ENCODE measurements at regions not wholly inside any gene's neighbourhood (a gene's known extent, or its start where the extent isn't known, plus 50 kb on each side); places are given as distances from the start of the nearest gene placed in this dataset.

DNA sequence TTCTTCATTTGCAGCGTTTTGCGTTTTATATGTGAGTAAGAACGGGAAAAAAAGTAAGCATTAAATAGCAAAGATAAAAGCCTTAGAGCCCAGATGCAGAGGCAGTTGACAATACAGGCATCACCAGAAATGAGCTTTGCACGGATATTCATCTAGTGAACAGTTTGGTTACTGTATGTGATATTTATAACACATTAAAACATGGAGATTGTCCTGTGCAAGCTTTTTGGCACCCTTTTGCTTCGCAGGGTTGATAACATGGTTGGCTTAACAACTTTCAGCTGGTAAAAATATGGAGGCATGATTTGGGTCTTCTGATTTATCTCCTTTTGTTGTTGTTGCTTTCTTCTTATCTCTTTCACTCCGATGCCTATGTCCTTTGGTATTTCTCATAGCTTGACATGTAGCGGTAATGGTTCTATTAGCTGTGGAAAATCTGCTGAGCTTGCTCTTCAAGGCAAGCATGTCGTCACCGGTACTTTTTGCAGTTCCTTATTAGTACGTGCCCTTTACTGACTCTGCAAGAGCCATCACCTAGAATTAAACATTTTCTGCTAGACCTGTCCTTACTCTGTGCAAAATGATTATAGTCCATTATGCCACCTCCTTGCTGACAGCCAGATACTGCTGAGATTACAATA is 102.9 kb downstream of the PCDH7 start:
- H3K9ac ChIP-seq (ENCODE audit: insufficient read length, low read depth) = no peak overlapping the region
- H3K27me3 ChIP-seq (ENCODE audit: insufficient read depth, insufficient read length) = no peaks in the 10 kb centered on the region
- no peaks in the 10 kb centered on the region for H3K9me3 ChIP-seq (ENCODE audit: insufficient read depth, low read length)
- no peak for TF ChIP-seq SUZ12 (IDR thresholded peaks at IDR 0.05; ENCODE audit: extremely low read depth, insufficient read depth, insufficient read length)
- TF ChIP-seq YY1 (IDR thresholded peaks at IDR 0.05; ENCODE audit: insufficient read depth, insufficient read length) = no peak
- TF ChIP-seq ZNF274 (IDR thresholded peaks at IDR 0.05; ENCODE audit: low read depth, low read length) = no peak
- no peak for DNase-seq (ENCODE audit: low read depth, low spot score)
- no peak overlapping the region for H3K4me3 ChIP-seq (ENCODE audit: insufficient read length, low read depth)
- no peaks in the 10 kb centered on the region for H3K36me3 ChIP-seq (ENCODE audit: insufficient read depth, insufficient read length, low read length)
- H3K4me1 ChIP-seq (ENCODE audit: insufficient read depth, insufficient read length) = no peaks in the 10 kb centered on the region

DNA sequence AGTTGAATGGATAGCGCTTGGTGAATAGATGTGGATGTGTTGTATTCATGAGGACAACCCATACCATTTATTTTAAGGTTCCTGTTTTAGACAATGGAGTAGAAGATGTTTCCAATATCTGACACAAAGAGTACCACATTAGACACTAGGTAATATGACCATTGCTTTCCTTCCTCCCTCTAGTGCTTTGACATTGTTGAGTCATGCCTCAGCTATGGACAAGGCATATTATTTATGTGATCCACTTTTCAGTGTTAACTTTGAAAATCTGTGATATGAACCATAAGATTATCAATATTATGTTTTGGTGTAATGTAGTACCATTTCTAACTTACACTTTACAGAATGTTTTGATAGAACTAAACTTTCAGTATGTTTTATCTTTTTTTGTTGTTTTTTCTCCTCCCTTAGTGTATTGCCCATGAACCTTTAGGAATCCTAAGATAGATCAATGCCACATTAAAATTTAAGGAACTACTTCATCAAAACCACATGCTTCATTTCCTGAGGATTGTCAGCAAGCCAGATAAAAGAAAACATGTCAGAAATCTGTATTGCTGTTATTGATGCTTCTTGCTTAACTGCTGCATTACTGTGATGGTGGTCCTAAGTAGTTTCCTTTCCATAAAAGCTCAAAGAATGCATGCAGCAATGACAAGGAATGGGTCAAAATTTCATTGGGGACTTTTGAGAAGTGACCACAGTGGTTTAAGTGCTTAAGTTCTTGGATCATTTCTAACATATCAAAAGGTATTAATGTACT is 105.0 kb downstream of the PCDH7 start:
- Histone ChIP-seq H3K4me3 (ENCODE audit: insufficient read length, low read depth) (no peak overlapping the region), H3K9ac (ENCODE audit: insufficient read length, low read depth) (no peak overlapping the region), H3K4me1 (ENCODE audit: insufficient read depth, insufficient read length) (no peaks in the 10 kb centered on the region), H3K9me3 (ENCODE audit: insufficient read depth, low read length) (no peaks in the 10 kb centered on the region), H3K36me3 (ENCODE audit: insufficient read depth, insufficient read length, low read length) (no peaks in the 10 kb centered on the region), H3K27me3 (ENCODE audit: insufficient read depth, insufficient read length) (no peaks in the 10 kb centered on the region)
- no peak for DNase-seq (ENCODE audit: low read depth, low spot score)
- TF ChIP-seq SUZ12 (IDR thresholded peaks at IDR 0.05; ENCODE audit: extremely low read depth, insufficient read depth, insufficient read length) (no peak), ZNF274 (IDR thresholded peaks at IDR 0.05; ENCODE audit: low read depth, low read length) (no peak), YY1 (IDR thresholded peaks at IDR 0.05; ENCODE audit: insufficient read depth, insufficient read length) (no peak)

DNA sequence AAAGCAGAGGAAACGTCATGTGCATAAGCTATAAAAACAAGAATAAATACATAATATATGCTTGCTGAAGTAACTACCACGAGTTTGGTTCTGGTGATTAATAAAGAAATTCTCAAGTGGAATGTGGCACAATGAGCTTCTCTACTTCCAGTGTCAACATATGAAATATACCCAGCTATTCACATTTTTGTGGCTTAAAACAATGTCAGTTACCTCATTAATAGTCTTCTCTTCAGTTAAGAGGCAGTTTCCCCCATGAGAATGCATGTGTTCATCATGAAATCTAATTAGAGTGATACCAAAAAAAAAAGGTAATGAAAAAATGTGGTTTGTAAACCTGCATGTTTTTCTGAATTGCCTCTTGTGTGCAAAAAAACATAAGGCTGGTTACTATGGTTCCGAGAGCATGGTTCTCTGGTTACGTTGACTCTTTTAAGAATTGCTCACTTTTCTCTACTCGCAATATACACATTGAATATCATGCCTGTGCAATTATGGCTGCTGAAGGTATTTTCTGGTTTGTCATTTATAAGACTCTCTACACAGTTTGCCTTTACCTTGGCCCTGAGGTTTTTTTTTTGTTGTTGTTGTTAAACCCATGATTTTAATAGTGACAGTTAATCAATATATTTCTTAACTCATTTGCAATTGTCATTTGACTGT is 108.2 kb downstream of the PCDH7 start:
- no peak overlapping the region for H3K4me3 ChIP-seq (ENCODE audit: insufficient read length, low read depth)
- no peaks in the 10 kb centered on the region for H3K36me3 ChIP-seq (ENCODE audit: insufficient read depth, insufficient read length, low read length)
- H3K27me3 ChIP-seq (ENCODE audit: insufficient read depth, insufficient read length) = no peaks in the 10 kb centered on the region
- no peaks in the 10 kb centered on the region for H3K4me1 ChIP-seq (ENCODE audit: insufficient read depth, insufficient read length)
- no peaks in the 10 kb centered on the region for H3K9me3 ChIP-seq (ENCODE audit: insufficient read depth, low read length)
- H3K9ac ChIP-seq (ENCODE audit: insufficient read length, low read depth) = no peak overlapping the region
- DNase-seq (ENCODE audit: low read depth, low spot score) = no peak
- TF ChIP-seq YY1 (IDR thresholded peaks at IDR 0.05; ENCODE audit: insufficient read depth, insufficient read length) (no peak), ZNF274 (IDR thresholded peaks at IDR 0.05; ENCODE audit: low read depth, low read length) (no peak)

DNA sequence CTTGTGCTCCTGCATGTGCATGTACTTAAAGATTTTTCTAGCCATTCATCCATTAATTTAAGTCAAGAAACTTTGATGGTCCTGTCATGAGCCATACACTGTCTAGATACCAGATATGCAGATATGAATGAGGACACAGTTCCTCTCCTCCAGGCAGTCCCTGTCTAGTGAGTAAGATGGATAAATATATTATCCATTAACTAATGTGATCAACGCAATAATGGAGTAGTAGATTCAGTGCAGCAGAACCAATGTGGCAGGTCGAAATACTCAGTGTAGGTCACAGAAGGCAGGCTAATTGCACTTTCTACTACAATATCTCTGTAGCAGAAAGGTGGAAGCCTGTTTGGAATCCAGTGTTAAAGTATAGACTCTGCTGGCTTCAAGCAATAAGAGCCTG is 112.5 kb downstream of the PCDH7 start:
- no peaks in the 10 kb centered on the region for H3K27me3 ChIP-seq (ENCODE audit: insufficient read depth, insufficient read length)
- no peaks in the 10 kb centered on the region for H3K9me3 ChIP-seq (ENCODE audit: insufficient read depth, low read length)
- TF ChIP-seq YY1 (IDR thresholded peaks at IDR 0.05; ENCODE audit: insufficient read depth, insufficient read length) (no peak), SUZ12 (IDR thresholded peaks at IDR 0.05; ENCODE audit: extremely low read depth, insufficient read depth, insufficient read length) (no peak), ZNF274 (IDR thresholded peaks at IDR 0.05; ENCODE audit: low read depth, low read length) (no peak)
- H3K4me1 ChIP-seq (ENCODE audit: insufficient read depth, insufficient read length) = no peaks in the 10 kb centered on the region
- H3K4me3 ChIP-seq (ENCODE audit: insufficient read length, low read depth) = no peak overlapping the region
- no peaks in the 10 kb centered on the region for H3K36me3 ChIP-seq (ENCODE audit: insufficient read depth, insufficient read length, low read length)
- H3K9ac ChIP-seq (ENCODE audit: insufficient read length, low read depth) = no peak overlapping the region
- DNase-seq (ENCODE audit: low read depth, low spot score) = no peak

DNA sequence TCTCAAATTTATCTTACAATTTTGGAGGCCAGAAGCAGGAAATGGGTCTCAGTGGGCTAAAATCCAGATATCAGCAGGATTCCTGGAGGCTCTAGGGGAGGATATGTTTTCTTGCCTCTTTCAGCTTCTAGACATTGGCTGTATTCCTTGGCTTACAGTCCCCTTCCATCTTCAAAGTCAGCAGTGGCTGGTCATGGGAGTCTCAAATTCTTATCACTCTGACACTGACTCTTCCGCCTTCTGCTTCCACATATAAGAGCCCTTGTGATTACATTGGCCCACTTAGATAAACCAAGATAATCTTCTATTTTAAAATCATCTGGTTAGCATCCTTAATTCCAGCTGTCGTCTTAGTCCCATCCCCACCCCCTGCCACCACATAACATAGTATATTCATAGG is 113.0 kb downstream of the PCDH7 start:
- no peaks in the 10 kb centered on the region for H3K36me3 ChIP-seq (ENCODE audit: insufficient read depth, insufficient read length, low read length)
- H3K4me1 ChIP-seq (ENCODE audit: insufficient read depth, insufficient read length) = no peaks in the 10 kb centered on the region
- no peaks in the 10 kb centered on the region for H3K9me3 ChIP-seq (ENCODE audit: insufficient read depth, low read length)
- H3K9ac ChIP-seq (ENCODE audit: insufficient read length, low read depth) = no peak overlapping the region
- no peaks in the 10 kb centered on the region for H3K27me3 ChIP-seq (ENCODE audit: insufficient read depth, insufficient read length)
- TF ChIP-seq YY1 (IDR thresholded peaks at IDR 0.05; ENCODE audit: insufficient read depth, insufficient read length) (no peak), SUZ12 (IDR thresholded peaks at IDR 0.05; ENCODE audit: extremely low read depth, insufficient read depth, insufficient read length) (no peak), ZNF274 (IDR thresholded peaks at IDR 0.05; ENCODE audit: low read depth, low read length) (no peak)
- no peak overlapping the region for H3K4me3 ChIP-seq (ENCODE audit: insufficient read length, low read depth)
- no peak for DNase-seq (ENCODE audit: low read depth, low spot score)

DNA sequence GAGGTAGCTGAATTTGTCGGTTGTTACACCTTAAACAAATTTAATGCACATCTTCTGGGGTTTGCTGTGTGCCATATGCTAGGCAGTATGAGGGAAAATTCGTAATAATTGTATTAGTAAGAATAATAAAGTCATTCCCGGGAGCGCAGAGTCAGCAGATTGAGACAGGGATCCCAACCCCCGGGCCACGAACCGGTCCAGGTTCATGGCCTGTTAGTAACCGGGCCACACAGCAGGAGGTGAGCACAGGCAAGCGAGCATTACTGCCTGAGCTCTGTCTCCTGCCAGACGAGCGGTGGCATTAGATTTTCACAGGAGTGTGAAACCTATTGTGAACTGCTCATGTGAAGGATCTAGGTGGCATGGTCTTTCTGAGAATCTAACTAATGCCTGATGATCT is 114.9 kb downstream of the PCDH7 start:
- TF ChIP-seq ZNF274 (IDR thresholded peaks at IDR 0.05; ENCODE audit: low read depth, low read length) (no peak), YY1 (IDR thresholded peaks at IDR 0.05; ENCODE audit: insufficient read depth, insufficient read length) (no peak), SUZ12 (IDR thresholded peaks at IDR 0.05; ENCODE audit: extremely low read depth, insufficient read depth, insufficient read length) (no peak)
- H3K36me3 ChIP-seq (ENCODE audit: insufficient read depth, insufficient read length, low read length) = no peaks in the 10 kb centered on the region
- H3K4me1 ChIP-seq (ENCODE audit: insufficient read depth, insufficient read length) = no peaks in the 10 kb centered on the region
- no peak overlapping the region for H3K9ac ChIP-seq (ENCODE audit: insufficient read length, low read depth)
- H3K27me3 ChIP-seq (ENCODE audit: insufficient read depth, insufficient read length) = no peaks in the 10 kb centered on the region
- DNase-seq (ENCODE audit: low read depth, low spot score) = no peak
- H3K9me3 ChIP-seq (ENCODE audit: insufficient read depth, low read length) = no peaks in the 10 kb centered on the region
- H3K4me3 ChIP-seq (ENCODE audit: insufficient read length, low read depth) = no peak overlapping the region

DNA sequence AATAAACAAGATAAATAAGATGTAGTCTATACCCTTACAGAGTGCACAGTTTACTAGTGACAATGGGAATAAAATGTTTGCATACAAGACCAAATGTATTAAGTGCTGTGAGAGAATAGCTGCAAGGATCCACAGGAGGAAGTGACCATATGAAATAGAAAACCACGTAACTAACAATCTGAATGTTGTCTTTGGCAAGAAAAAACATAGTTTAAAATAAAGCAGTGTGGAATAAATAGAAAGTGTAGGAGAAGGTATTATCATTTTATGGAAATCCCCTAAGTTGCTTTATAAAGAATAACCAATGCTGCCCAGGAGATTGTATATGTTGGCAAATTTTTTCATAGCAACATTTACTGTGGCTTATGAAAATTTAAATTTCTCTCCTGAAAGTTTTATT is 116.1 kb downstream of the PCDH7 start:
- H3K4me1 ChIP-seq (ENCODE audit: insufficient read depth, insufficient read length) = no peaks in the 10 kb centered on the region
- no peak overlapping the region for H3K4me3 ChIP-seq (ENCODE audit: insufficient read length, low read depth)
- no peaks in the 10 kb centered on the region for H3K36me3 ChIP-seq (ENCODE audit: insufficient read depth, insufficient read length, low read length)
- H3K9ac ChIP-seq (ENCODE audit: insufficient read length, low read depth) = no peak overlapping the region
- H3K27me3 ChIP-seq (ENCODE audit: insufficient read depth, insufficient read length) = no peaks in the 10 kb centered on the region
- H3K9me3 ChIP-seq (ENCODE audit: insufficient read depth, low read length) = no peaks in the 10 kb centered on the region
- TF ChIP-seq ZNF274 (IDR thresholded peaks at IDR 0.05; ENCODE audit: low read depth, low read length) = no peak
- TF ChIP-seq YY1 (IDR thresholded peaks at IDR 0.05; ENCODE audit: insufficient read depth, insufficient read length) = no peak
- no peak for TF ChIP-seq SUZ12 (IDR thresholded peaks at IDR 0.05; ENCODE audit: extremely low read depth, insufficient read depth, insufficient read length)
- DNase-seq (ENCODE audit: low read depth, low spot score) = no peak

All from NT2/D1 (cell line).